Thoracic aorta (tissue), 2 donors: ENCODE measurements at regions not wholly inside any gene's neighbourhood (a gene's known extent, or its start where the extent isn't known, plus 50 kb on each side); places are given as distances from the start of the nearest gene placed in this dataset.

Experiments used
- ATAC-seq: fragments of 150-250 bp; one replicate; pipeline ENCODE4 v1.8.0; 2017; ENCODE audit warnings: low read depth; ENCODE audit not compliant: insufficient number of reproducible peaks, low FRiP score
- DNase-seq: peaks from one replicate; pipeline ENCODE4 v3.0.0-alpha.2; 2020; ENCODE audit warnings: low spot score
- H3K27ac ChIP-seq, 2 donors: fragments of 200-600 bp; sonication (generic); 1 replicate in 1 of 2; 2 replicates in 1 of 2; pipeline ENCODE4 v1.5.1; 2016; ENCODE audit warnings: mild to moderate bottlenecking in 2 of 2, moderate library complexity in 2 of 2
- H3K27me3 ChIP-seq: fragments of 200-600 bp; sonication (generic); replicated peaks from 2 replicates; pipeline ENCODE4 v1.6.0; 2016; ENCODE audit warnings: mild to moderate bottlenecking; ENCODE audit not compliant: insufficient read depth
- H3K36me3 ChIP-seq: fragments of 200-600 bp; sonication (generic); one replicate; pipeline ENCODE4 v1.5.1; 2016
- H3K4me1 ChIP-seq, 2 donors: fragments of 200-600 bp; sonication (generic); 1 replicate in 1 of 2; 2 replicates in 1 of 2; pipeline versions ENCODE4 v1.5.1 to v1.6.0; 2016; ENCODE audit warnings: low read depth in 2 of 2, mild to moderate bottlenecking in 1 of 2; ENCODE audit not compliant: control insufficient read depth in 1 of 2
- H3K4me3 ChIP-seq: fragments of 200-600 bp; sonication (generic); 2 replicates; pipeline ENCODE4 v1.5.1; 2016; ENCODE audit warnings: mild to moderate bottlenecking
- H3K9me3 ChIP-seq: fragments of 200-600 bp; sonication (generic); 2 replicates; pipeline ENCODE4 v1.5.1; 2016
- CTCF ChIP-seq: fragments of 200-600 bp; sonication (generic); IDR thresholded peaks from one replicate; pipeline ENCODE4 v1.5.1; 2019; ENCODE audit warnings: antibody characterized with exemption

GRCh38 chr6:147774856-147775255 lies 266.4 kb downstream of the SAMD5 start:
- Histone ChIP-seq H3K27ac (no peak overlapping the region), H3K27me3 (no peaks in the 10 kb centered on the region), H3K9me3 (no peaks in the 10 kb centered on the region), H3K4me3 (no peak overlapping the region), H3K4me1 (no peaks in the 10 kb centered on the region), H3K36me3 (no peaks in the 10 kb centered on the region)
- ATAC-seq = no peak
- TF ChIP-seq CTCF = no peak
- DNase-seq = no peak

- Histone ChIP-seq H3K27me3 (no peaks in the 10 kb centered on the region), H3K4me1 (no peaks in the 10 kb centered on the region), H3K27ac (no peak overlapping the region), H3K36me3 (no peaks in the 10 kb centered on the region), H3K4me3 (no peak overlapping the region), H3K9me3 (no peaks in the 10 kb centered on the region)
- ATAC-seq = no peak
- DNase-seq = no peak
- no peak for TF ChIP-seq CTCF
Observed at GRCh38 chr6:147776631-147777213, 268.2 kb downstream of the SAMD5 start.

DNA sequence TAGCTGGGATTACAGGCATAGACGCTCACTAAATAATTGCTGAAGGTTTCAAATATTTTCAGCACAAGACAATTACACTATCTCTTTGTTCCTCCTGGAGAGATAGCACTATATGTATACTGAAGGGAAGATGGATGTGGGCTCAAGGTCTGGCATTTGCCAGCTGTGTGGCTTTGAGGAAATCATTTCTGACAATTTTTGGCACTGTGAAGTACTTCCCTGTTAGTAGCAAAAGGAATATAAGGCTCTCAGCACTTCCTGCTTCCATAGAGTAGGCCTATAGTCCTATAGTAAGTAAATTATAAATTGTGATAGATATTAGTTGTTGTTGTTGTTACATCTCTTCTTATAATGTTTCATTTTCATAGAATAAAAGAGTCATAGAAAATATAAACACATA lies 271.1 kb downstream of the SAMD5 start:
- Histone ChIP-seq H3K9me3 (no peaks in the 10 kb centered on the region), H3K36me3 (no peaks in the 10 kb centered on the region), H3K4me1 (no peaks in the 10 kb centered on the region), H3K4me3 (no peak overlapping the region), H3K27me3 (no peaks in the 10 kb centered on the region), H3K27ac (no peak overlapping the region)
- DNase-seq (no peak), ATAC-seq (no peak)
- no peak for TF ChIP-seq CTCF

DNA sequence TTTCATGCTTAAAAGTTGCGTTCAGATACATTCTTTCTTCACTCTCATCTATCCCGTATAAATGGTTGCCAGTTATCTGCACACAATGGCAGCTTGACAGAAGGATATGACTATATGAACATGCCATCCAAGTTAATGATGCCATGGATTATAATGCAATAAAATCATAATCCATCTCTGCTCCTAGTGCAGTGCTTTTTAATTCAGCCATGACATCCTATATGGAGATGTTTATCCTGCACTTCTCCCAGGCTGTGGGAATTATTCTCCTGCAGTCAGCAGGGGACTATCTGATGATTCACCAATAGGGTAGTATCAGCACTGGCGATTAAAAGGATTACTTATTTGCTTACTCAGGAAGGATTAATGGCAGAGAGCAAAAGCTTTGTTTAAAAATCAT lies 273.8 kb downstream of the SAMD5 start:
- no peaks in the 10 kb centered on the region for H3K36me3 ChIP-seq
- H3K4me1 ChIP-seq = no peaks in the 10 kb centered on the region
- ATAC-seq (no peak), DNase-seq (no peak)
- no peak overlapping the region for H3K4me3 ChIP-seq
- H3K9me3 ChIP-seq = no peaks in the 10 kb centered on the region
- H3K27ac ChIP-seq = no peak overlapping the region
- H3K27me3 ChIP-seq = no peaks in the 10 kb centered on the region
- no peak for TF ChIP-seq CTCF

DNA sequence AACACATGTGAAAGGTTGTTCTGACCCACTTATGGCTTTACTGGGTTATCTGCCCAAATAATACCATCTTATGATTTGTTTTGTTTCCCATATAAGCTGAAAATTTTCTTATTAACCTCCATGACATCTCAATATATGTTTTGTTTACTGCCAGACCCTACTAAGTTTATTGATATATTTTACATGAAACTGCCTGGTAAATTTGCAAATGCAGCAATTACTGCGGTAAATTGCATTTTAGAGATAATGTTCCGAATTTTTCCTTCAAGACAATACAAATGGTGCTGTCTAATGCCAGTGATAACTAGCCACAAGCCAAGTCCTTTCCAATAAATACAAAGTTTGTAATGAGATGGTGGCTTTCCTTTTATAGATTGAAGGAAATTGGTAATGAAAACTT lies 275.9 kb downstream of the SAMD5 start:
- Histone ChIP-seq H3K27me3 (no peaks in the 10 kb centered on the region), H3K4me3 (no peak overlapping the region), H3K4me1 (no peaks in the 10 kb centered on the region), H3K27ac (no peak overlapping the region), H3K9me3 (no peaks in the 10 kb centered on the region), H3K36me3 (no peaks in the 10 kb centered on the region)
- DNase-seq (no peak), ATAC-seq (no peak)
- no peak for TF ChIP-seq CTCF
